H1 (cell line): ENCODE measurements at regions not wholly inside any gene's neighbourhood (a gene's known extent, or its start where the extent isn't known, plus 50 kb on each side); places are given as distances from the start of the nearest gene placed in this dataset.

Source experiments
- CTCF ChIA-PET: fragments of 300-600 bp; sonication (Branson Sonifier 250); formaldehyde crosslinking; loops from one replicate; lab custom pipeline; 2021; ENCODE audit not compliant: partially characterized antibody; lab: Charles Lee
- POLR2A ChIA-PET: fragments of 300-600 bp; sonication (Branson Sonifier 250); formaldehyde crosslinking; loops from one replicate; lab custom pipeline; 2021; ENCODE audit warnings: inconsistent platforms; ENCODE audit not compliant: partially characterized antibody; lab: Charles Lee
- DNase-seq, 2 experiments: peaks; one replicate each; pipeline versions ENCODE4 v3.0.0 to v3.0.0-alpha.2; 2010 to 2022; ENCODE audit warnings: low spot score in 2 of 2, low read depth in 1 of 2, mixed read lengths in 1 of 2
- FAIRE-seq: peaks from 2 replicates; lab custom pipeline; 2011; peaks lifted over from hg19 to GRCh38; lab: Jason Lieb, UNC
- H2AFZ ChIP-seq: 2 replicates; pipeline ENCODE4 v1.8.1; 2012; ENCODE audit warnings: low read length, inconsistent platforms
- H2AK5ac ChIP-seq: 2 replicates; pipeline ENCODE4 v1.6.1; 2013; ENCODE audit warnings: low read depth, low read length
- H2BK120ac ChIP-seq: replicated peaks from 2 replicates; pipeline ENCODE3; 2013; ENCODE audit warnings: low read depth, low read length, inconsistent platforms
- H2BK12ac ChIP-seq: 2 replicates; pipeline ENCODE4 v1.6.1; 2013; ENCODE audit warnings: low read depth, low read length
- H2BK15ac ChIP-seq: 2 replicates; pipeline ENCODE4 v1.6.1; 2013; ENCODE audit warnings: low read length
- H2BK20ac ChIP-seq: 2 replicates; pipeline ENCODE4 v1.6.1; 2013; ENCODE audit warnings: low read length
- H2BK5ac ChIP-seq: 2 replicates; pipeline ENCODE4 v1.6.1; 2013; ENCODE audit warnings: low read depth, low read length
- H3K14ac ChIP-seq: 2 replicates; pipeline ENCODE4 v1.6.1; 2013; ENCODE audit warnings: inconsistent platforms; ENCODE audit not compliant: insufficient read length
- H3K18ac ChIP-seq: 2 replicates; pipeline ENCODE4 v1.6.1; 2013; ENCODE audit warnings: low read length; ENCODE audit errors: extremely low read depth
- H3K23ac ChIP-seq: 2 replicates; pipeline ENCODE4 v1.6.1; 2013; ENCODE audit warnings: inconsistent platforms; ENCODE audit not compliant: insufficient read length
- H3K23me2 ChIP-seq: 2 replicates; pipeline ENCODE4 v1.6.1; 2013; ENCODE audit warnings: low read depth, low read length
- H3K27ac ChIP-seq: 2 replicates; pipeline ENCODE4 v1.6.1; 2011; ENCODE audit warnings: low read depth, low read length, inconsistent platforms
- H3K27me3 ChIP-seq, 4 experiments: replicated peaks in 1 of 4; 1 replicate in 1 of 4; 2 replicates in 3 of 4; pipeline versions ENCODE4 v1.6.1 to v1.8.1; 2011 to 2013; ENCODE audit warnings: low read length in 3 of 4, mild to moderate bottlenecking in 3 of 4, inconsistent platforms in 2 of 4, mixed read lengths in 2 of 4, moderate library complexity in 1 of 4; ENCODE audit not compliant: control insufficient read depth in 3 of 4, insufficient read depth in 3 of 4; ENCODE audit errors: extremely low read depth in 1 of 4
- H3K36me3 ChIP-seq, 4 experiments: 2 replicates each; pipeline versions ENCODE4 v1.6.1 to v1.8.1; 2011 to 2013; ENCODE audit warnings: mild to moderate bottlenecking in 4 of 4, low read length in 3 of 4, moderate library complexity in 2 of 4, control low read depth in 1 of 4, inconsistent platforms in 1 of 4; ENCODE audit not compliant: insufficient read depth in 4 of 4, control insufficient read depth in 2 of 4
- H3K4ac ChIP-seq: replicated peaks from 2 replicates; pipeline ENCODE3; 2013; ENCODE audit warnings: low read length, low read depth, mixed read lengths, inconsistent platforms; ENCODE audit not compliant: insufficient read length
- H3K4me1 ChIP-seq, 4 experiments: replicated peaks in 1 of 4; 1 replicate in 1 of 4; 2 replicates in 3 of 4; pipeline versions ENCODE4 v1.6.1 to v1.8.1; 2011 to 2013; ENCODE audit warnings: low read length in 3 of 4, inconsistent platforms in 2 of 4, mixed read lengths in 1 of 4; ENCODE audit not compliant: insufficient read depth in 4 of 4, control insufficient read depth in 3 of 4
- H3K4me2 ChIP-seq, 2 experiments: 2 replicates each; pipeline versions ENCODE4 v1.6.1 to v1.8.1; 2011 to 2013; ENCODE audit warnings: low read depth in 2 of 2, low read length in 2 of 2, control low read depth in 1 of 2, inconsistent platforms in 1 of 2, mild to moderate bottlenecking in 1 of 2; ENCODE audit not compliant: insufficient read depth in 1 of 2
- H3K4me3 ChIP-seq, 4 experiments: fragments of 200-600, 300-600 bp in 1 of 4; sonication (generic), shearing (Covaris generic), sonication (Bioruptor Twin) in 1 of 4; 2 replicates each; pipeline versions ENCODE4 v1.5.1 to v1.8.1; 2011 to 2016; ENCODE audit warnings: low read length in 4 of 4, low read depth in 3 of 4, control low read depth in 2 of 4, inconsistent platforms in 2 of 4, mild to moderate bottlenecking in 2 of 4, mixed read lengths in 1 of 4, moderate library complexity in 1 of 4; ENCODE audit not compliant: insufficient read depth in 2 of 4; ENCODE audit errors: extremely low read depth in 1 of 4
- H3K56ac ChIP-seq: replicated peaks from 2 replicates; pipeline ENCODE3; 2013; ENCODE audit warnings: low read depth, mild to moderate bottlenecking, mixed read lengths, low read length, inconsistent platforms; ENCODE audit not compliant: insufficient read length
- H3K79me1 ChIP-seq: 2 replicates; pipeline ENCODE4 v1.6.1; 2013; ENCODE audit warnings: low read depth, low read length, control low read depth
- H3K79me2 ChIP-seq, 2 experiments: 2 replicates each; pipeline versions ENCODE4 v1.6.1 to v1.8.1; 2012 to 2013; ENCODE audit warnings: low read length in 2 of 2, mild to moderate bottlenecking in 2 of 2, inconsistent platforms in 1 of 2; ENCODE audit not compliant: insufficient read depth in 2 of 2, control insufficient read depth in 1 of 2
- H3K9ac ChIP-seq, 4 experiments: replicated peaks in 1 of 4; 1 replicate in 1 of 4; 2 replicates in 3 of 4; pipeline versions ENCODE4 v1.6.1 to v1.8.1; 2011 to 2013; ENCODE audit warnings: low read depth in 3 of 4, low read length in 3 of 4, control low read depth in 2 of 4, mild to moderate bottlenecking in 2 of 4, moderate library complexity in 2 of 4, inconsistent platforms in 1 of 4; ENCODE audit errors: extremely low read depth in 1 of 4
- H3K9me3 ChIP-seq, 2 experiments: 2 replicates each; pipeline versions ENCODE4 v1.6.1 to v1.8.1; 2012 to 2013; ENCODE audit warnings: mild to moderate bottlenecking in 2 of 2, moderate library complexity in 2 of 2, control low read depth in 1 of 2, inconsistent platforms in 1 of 2, low read depth in 1 of 2, low read length in 1 of 2, mixed read lengths in 1 of 2; ENCODE audit not compliant: insufficient read depth in 2 of 2
- H4K20me1 ChIP-seq, 2 experiments: replicated peaks in 1 of 2; 2 replicates each; pipeline versions ENCODE3 to v1.8.1; 2011 to 2013; ENCODE audit warnings: inconsistent platforms in 2 of 2, low read length in 2 of 2, mild to moderate bottlenecking in 1 of 2; ENCODE audit not compliant: insufficient read depth in 2 of 2, control insufficient read depth in 1 of 2
- H4K5ac ChIP-seq: 2 replicates; pipeline ENCODE4 v1.6.1; 2013; ENCODE audit warnings: low read length, low read depth, mixed read lengths, inconsistent platforms; ENCODE audit not compliant: insufficient read length
- H4K8ac ChIP-seq: 2 replicates; pipeline ENCODE4 v1.8.0; 2013; ENCODE audit warnings: mild to moderate bottlenecking, moderate library complexity, low read length, inconsistent platforms; ENCODE audit not compliant: insufficient read depth; ENCODE audit errors: extremely low read depth
- H4K91ac ChIP-seq: replicated peaks from 2 replicates; pipeline ENCODE3; 2013; ENCODE audit warnings: low read length, mixed read lengths, inconsistent platforms; ENCODE audit not compliant: insufficient read length
- CBX8 ChIP-seq: fragments of 300-800, 300-1000 bp; sonication (generic); IDR thresholded peaks from 2 replicates; pipeline ENCODE4 v1.7.1; 2016; ENCODE audit warnings: low read depth, low read length, borderline replicate concordance
- CHD2 ChIP-seq: IDR thresholded peaks from 2 replicates; pipeline ENCODE4 v1.6.1; 2012; ENCODE audit warnings: low read length, improper control_type of control experiment
- CTBP2 ChIP-seq: IDR thresholded peaks from 2 replicates; pipeline ENCODE4 v1.7.0; 2011; ENCODE audit warnings: borderline replicate concordance, mild to moderate bottlenecking, moderate library complexity, mixed read lengths, low read length; ENCODE audit not compliant: insufficient read depth, insufficient read length
- JUND ChIP-seq: IDR thresholded peaks from 2 replicates; pipeline ENCODE4 v1.6.1; 2011; ENCODE audit warnings: mild to moderate bottlenecking, improper control_type of control experiment, low read length
- RAD21 ChIP-seq, 2 experiments: IDR thresholded peaks in 1 of 2; conservative IDR thresholded peaks in 1 of 2; 2 replicates each; pipeline ENCODE4 v1.6.1; 2011; ENCODE audit warnings: low read depth in 2 of 2, low read length in 2 of 2, improper control_type of control experiment in 1 of 2, inconsistent platforms in 1 of 2, mild to moderate bottlenecking in 1 of 2, moderate library complexity in 1 of 2
- SAP30 ChIP-seq: fragments of 300-600 bp; sonication (generic); IDR thresholded peaks from 2 replicates; pipeline ENCODE4 v1.7.1; 2012; ENCODE audit warnings: low read length, moderate library complexity, mild to moderate bottlenecking, inconsistent platforms; ENCODE audit not compliant: insufficient read depth, insufficient replicate concordance
- WGBS, 2 experiments: shearing (Covaris generic) in 1 of 2; methylation state at CpG; one replicate each; pipeline versions ENCODE4 v1.1.6 to v1.1.7; 2013 to 2015; ENCODE audit warnings: low lambda C conversion rate in 2 of 2, mixed read lengths in 2 of 2, inconsistent platforms in 1 of 2, low coverage in 1 of 2, missing lambda C conversion rate in 1 of 2; ENCODE audit not compliant: insufficient replicate concordance in 2 of 2, insufficient coverage in 1 of 2, insufficient read length in 1 of 2; ENCODE audit errors: extremely low coverage in 1 of 2, missing lambda C conversion rate in 1 of 2; 5-methylcytosine and 5-hydroxymethylcytosine counted together
- TF ChIP-seq, protein P1 (sequence below): IDR thresholded peaks from 2 replicates; pipeline ENCODE4 v1.6.1; 2012; ENCODE audit warnings: low read length, inconsistent platforms

DNA sequence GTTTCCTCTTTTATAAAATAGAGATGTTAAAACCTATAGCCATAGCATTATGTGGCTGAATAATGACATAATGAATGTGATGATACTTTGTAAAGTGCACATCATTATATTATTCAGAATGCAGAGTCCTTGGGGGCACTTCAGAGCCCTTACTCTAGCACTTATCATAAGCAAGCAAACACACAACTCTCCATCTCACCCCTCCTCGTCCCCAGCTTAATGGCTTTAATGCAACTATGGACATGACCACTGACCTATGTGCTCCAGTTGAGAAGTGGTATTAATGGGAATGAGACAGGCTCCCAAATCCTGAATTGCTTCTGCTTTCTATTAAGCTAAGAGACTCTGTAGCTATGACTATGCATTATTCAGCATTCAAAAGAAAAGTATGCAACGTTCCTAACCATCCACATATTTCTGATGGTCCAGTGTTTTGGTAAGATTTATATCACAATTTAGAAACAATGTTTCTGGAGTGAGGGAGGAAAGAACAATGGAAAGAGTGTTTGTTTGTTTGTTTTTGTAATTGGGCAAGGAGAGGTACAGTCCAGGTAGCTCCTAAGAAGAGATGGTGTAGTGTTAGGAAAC is 194.0 kb upstream of the PLXNA2 start:
- H3K36me3 ChIP-seq, result no peaks in the 10 kb centered on the region
- H2BK5ac ChIP-seq, result no peak overlapping the region
- H3K79me2 ChIP-seq, result no peaks in the 10 kb centered on the region
- no peak overlapping the region for H2BK20ac ChIP-seq
- DNase-seq (no peak), FAIRE-seq (no peak)
- H3K9ac ChIP-seq, result no peak overlapping the region
- H3K4me2 ChIP-seq, result no peak overlapping the region
- POLR2A ChIA-PET, result no interaction called here
- H3K9me3 ChIP-seq, result no peaks in the 10 kb centered on the region
- no peaks in the 10 kb centered on the region for H3K79me1 ChIP-seq
- no peaks in the 10 kb centered on the region for H3K23me2 ChIP-seq
- no peak overlapping the region for H3K56ac ChIP-seq
- WGBS, 2 experiments, result 92% methylated on average over 2 of the region's 2 CpGs; no CpG with 5 or more reads in 1 of the 2 experiments
- H2BK12ac ChIP-seq, result no peak overlapping the region
- H4K8ac ChIP-seq, result no peak overlapping the region
- H4K91ac ChIP-seq, result no peak overlapping the region
- H3K4ac ChIP-seq, result no peak overlapping the region
- H2BK120ac ChIP-seq, result no peak overlapping the region
- H2BK15ac ChIP-seq, result no peak overlapping the region
- no peak for TF ChIP-seq JUND
- TF ChIP-seq, protein P1, sequence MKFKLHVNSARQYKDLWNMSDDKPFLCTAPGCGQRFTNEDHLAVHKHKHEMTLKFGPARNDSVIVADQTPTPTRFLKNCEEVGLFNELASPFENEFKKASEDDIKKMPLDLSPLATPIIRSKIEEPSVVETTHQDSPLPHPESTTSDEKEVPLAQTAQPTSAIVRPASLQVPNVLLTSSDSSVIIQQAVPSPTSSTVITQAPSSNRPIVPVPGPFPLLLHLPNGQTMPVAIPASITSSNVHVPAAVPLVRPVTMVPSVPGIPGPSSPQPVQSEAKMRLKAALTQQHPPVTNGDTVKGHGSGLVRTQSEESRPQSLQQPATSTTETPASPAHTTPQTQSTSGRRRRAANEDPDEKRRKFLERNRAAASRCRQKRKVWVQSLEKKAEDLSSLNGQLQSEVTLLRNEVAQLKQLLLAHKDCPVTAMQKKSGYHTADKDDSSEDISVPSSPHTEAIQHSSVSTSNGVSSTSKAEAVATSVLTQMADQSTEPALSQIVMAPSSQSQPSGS, result no peak
- no peak for TF ChIP-seq RAD21 (IDR thresholded peaks at IDR 0.05 in 1 of 2, conservative IDR thresholded peaks at IDR 0.05 in 1 of 2; ENCODE audit: low read depth in 2 of 2, low read length in 2 of 2)
- no peak for TF ChIP-seq SAP30
- no peak for TF ChIP-seq CHD2
- TF ChIP-seq CBX8, result no peak
- no peak for TF ChIP-seq CTBP2
- CTCF ChIA-PET, result no interaction called here
- H4K5ac ChIP-seq, result no peak overlapping the region
- H3K27me3 ChIP-seq, result no peaks in the 10 kb centered on the region
- H2AK5ac ChIP-seq, result no peak overlapping the region
- H3K14ac ChIP-seq, result no peak overlapping the region
- no peak overlapping the region for H3K18ac ChIP-seq
- H3K4me1 ChIP-seq, result peaks cover 0 to 4% (median 0%) of the 10 kb centered on the region in 4 experiments; a peak in 2 of 7 replicates
- H3K23ac ChIP-seq, result no peak overlapping the region
- H2AFZ ChIP-seq, result no peak overlapping the region
- no peaks in the 10 kb centered on the region for H4K20me1 ChIP-seq
- H3K4me3 ChIP-seq, result no peak overlapping the region
- H3K27ac ChIP-seq, result no peak overlapping the region
